Muscle layer of duodenum (tissue), 2 donors: ENCODE measurements at regions not wholly inside any gene's neighbourhood (a gene's known extent, or its start where the extent isn't known, plus 50 kb on each side); places are given as distances from the start of the nearest gene placed in this dataset.

ENCODE experiments used
- H3K27ac ChIP-seq: one replicate; pipeline ENCODE4 v1.7.0; 2013; ENCODE audit warnings: mild to moderate bottlenecking, low read length
- H3K27me3 ChIP-seq: one replicate; pipeline ENCODE4 v1.7.0; 2013; ENCODE audit warnings: low read depth, mild to moderate bottlenecking, control low read depth, low read length
- H3K36me3 ChIP-seq, 2 donors: one replicate each; pipeline ENCODE4 v1.7.0; 2013; ENCODE audit warnings: low read length in 2 of 2, control low read depth in 1 of 2, mild to moderate bottlenecking in 1 of 2; ENCODE audit not compliant: insufficient read depth in 2 of 2, control insufficient read depth in 1 of 2
- H3K4me1 ChIP-seq, 2 donors: one replicate each; pipeline ENCODE4 v1.7.0; 2013; ENCODE audit warnings: low read length in 2 of 2, mild to moderate bottlenecking in 2 of 2, control low read depth in 1 of 2, moderate library complexity in 1 of 2; ENCODE audit not compliant: insufficient read depth in 2 of 2, control insufficient read depth in 1 of 2
- H3K4me3 ChIP-seq, 2 donors: one replicate each; pipeline ENCODE4 v1.7.0; 2013; ENCODE audit warnings: low read length in 2 of 2, low read depth in 1 of 2, mild to moderate bottlenecking in 1 of 2
- H3K9me3 ChIP-seq, 2 donors: one replicate each; pipeline ENCODE4 v1.7.0; 2013; ENCODE audit warnings: low read length in 2 of 2, control low read depth in 1 of 2, mild to moderate bottlenecking in 1 of 2; ENCODE audit not compliant: control insufficient read depth in 1 of 2
- donor health status: healthy.

GRCh38 chr1:112251766-112252506, 144.1 kb upstream of the CTTNBP2NL start:
- no peaks in the 10 kb centered on the region for H3K36me3 ChIP-seq
- no peak overlapping the region for H3K4me3 ChIP-seq
- no peak overlapping the region for H3K27ac ChIP-seq
- H3K4me1 ChIP-seq, result no peaks in the 10 kb centered on the region
- H3K9me3 ChIP-seq, result no peaks in the 10 kb centered on the region
- no peaks in the 10 kb centered on the region for H3K27me3 ChIP-seq

- H3K27ac ChIP-seq, result no peak overlapping the region
- no peaks in the 10 kb centered on the region for H3K9me3 ChIP-seq
- no peaks in the 10 kb centered on the region for H3K36me3 ChIP-seq
- H3K4me1 ChIP-seq, result no peaks in the 10 kb centered on the region
- no peak overlapping the region for H3K4me3 ChIP-seq
- no peaks in the 10 kb centered on the region for H3K27me3 ChIP-seq
Measured at GRCh38 chr1:112253366-112253765, 142.6 kb upstream of the CTTNBP2NL start.

GRCh38 chr1:112255080-112255479, 140.9 kb upstream of the CTTNBP2NL start:
- H3K4me3 ChIP-seq, result no peak overlapping the region
- H3K27me3 ChIP-seq, result no peaks in the 10 kb centered on the region
- no peaks in the 10 kb centered on the region for H3K9me3 ChIP-seq
- H3K27ac ChIP-seq, result no peak overlapping the region
- no peaks in the 10 kb centered on the region for H3K4me1 ChIP-seq
- H3K36me3 ChIP-seq, result no peaks in the 10 kb centered on the region

DNA sequence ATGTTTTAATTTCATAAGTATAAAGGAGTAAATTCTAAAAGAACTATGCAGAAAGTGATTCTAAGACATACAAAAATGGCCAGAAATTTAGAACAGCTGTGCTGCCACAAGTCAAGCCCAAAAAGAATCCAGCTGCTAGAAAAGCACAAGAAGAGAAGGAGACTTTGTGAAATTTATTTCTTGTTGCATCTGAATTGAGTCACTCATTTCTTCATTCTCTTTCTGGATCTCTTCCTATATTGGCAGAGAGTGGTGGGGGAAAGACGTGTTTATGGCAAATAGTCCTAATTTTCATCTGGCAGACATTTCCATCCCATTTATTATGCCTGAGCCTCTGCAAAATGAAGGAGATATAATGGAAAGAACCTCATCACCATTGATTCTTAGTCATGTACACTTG, 139.6 kb upstream of the CTTNBP2NL start:
- Histone ChIP-seq H3K4me3 (no peak overlapping the region), H3K4me1 (no peaks in the 10 kb centered on the region), H3K27ac (no peak overlapping the region), H3K9me3 (no peaks in the 10 kb centered on the region), H3K36me3 (no peaks in the 10 kb centered on the region), H3K27me3 (no peaks in the 10 kb centered on the region)

- Histone ChIP-seq H3K9me3 (no peaks in the 10 kb centered on the region), H3K27ac (no peak overlapping the region), H3K36me3 (no peaks in the 10 kb centered on the region), H3K27me3 (no peaks in the 10 kb centered on the region), H3K4me1 (no peaks in the 10 kb centered on the region), H3K4me3 (no peak overlapping the region)
Measured at GRCh38 chr1:112257043-112257835, 138.8 kb upstream of the CTTNBP2NL start.

DNA sequence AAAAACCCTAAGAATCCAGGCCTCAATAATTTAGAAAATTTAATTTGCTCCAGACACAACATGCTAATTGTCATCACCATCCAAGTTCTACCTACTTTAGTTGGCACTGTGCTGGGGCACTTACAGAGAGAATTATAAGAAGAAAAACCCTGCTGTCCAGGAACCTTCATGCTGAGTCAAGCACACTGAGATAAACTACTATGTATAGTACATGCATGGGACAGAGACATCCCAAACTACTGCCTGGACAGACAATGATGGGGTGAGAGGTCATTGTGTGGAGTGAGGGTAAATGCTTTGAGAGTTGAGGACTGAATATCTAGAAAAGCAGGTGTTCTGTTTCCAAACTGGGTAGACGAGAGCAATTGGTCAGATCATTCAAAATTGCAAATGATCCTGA, 135.3 kb upstream of the CTTNBP2NL start:
- H3K4me3 ChIP-seq, result no peak overlapping the region
- no peaks in the 10 kb centered on the region for H3K36me3 ChIP-seq
- H3K4me1 ChIP-seq, result peaks cover 6 to 10% of the 10 kb centered on the region in 2 donors
- no peaks in the 10 kb centered on the region for H3K9me3 ChIP-seq
- no peaks in the 10 kb centered on the region for H3K27me3 ChIP-seq
- no peak overlapping the region for H3K27ac ChIP-seq

GRCh38 chr1:112262316-112262715, 133.7 kb upstream of the CTTNBP2NL start:
- Histone ChIP-seq H3K9me3 (no peaks in the 10 kb centered on the region), H3K27me3 (no peaks in the 10 kb centered on the region), H3K4me1 (peaks cover 6 to 10% of the 10 kb centered on the region in 2 donors), H3K36me3 (no peaks in the 10 kb centered on the region), H3K27ac (no peak overlapping the region), H3K4me3 (no peak overlapping the region)

DNA sequence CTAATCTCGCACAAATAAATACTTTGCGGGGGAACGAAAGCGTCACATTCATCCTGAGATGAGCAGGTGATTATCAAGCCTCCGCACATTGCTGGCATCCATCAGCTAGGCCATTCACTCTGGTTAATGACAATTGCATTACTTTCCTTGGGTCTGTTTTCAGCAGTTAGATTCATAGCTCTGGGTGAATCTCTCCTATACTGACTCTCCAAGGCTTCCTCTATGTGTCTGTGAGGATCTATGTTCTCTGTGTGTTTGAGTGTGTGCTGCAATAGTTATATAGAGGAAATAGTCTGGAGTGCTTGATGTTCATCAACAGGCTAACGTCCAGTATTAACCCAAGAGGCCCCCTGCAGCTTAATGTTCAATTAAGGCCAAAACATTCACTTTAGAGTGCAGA, 133.0 kb upstream of the CTTNBP2NL start:
- H3K4me1 ChIP-seq, result peaks cover 6 to 10% of the 10 kb centered on the region in 2 donors
- no peak overlapping the region for H3K4me3 ChIP-seq
- no peak overlapping the region for H3K27ac ChIP-seq
- H3K27me3 ChIP-seq, result no peaks in the 10 kb centered on the region
- no peaks in the 10 kb centered on the region for H3K9me3 ChIP-seq
- no peaks in the 10 kb centered on the region for H3K36me3 ChIP-seq

DNA sequence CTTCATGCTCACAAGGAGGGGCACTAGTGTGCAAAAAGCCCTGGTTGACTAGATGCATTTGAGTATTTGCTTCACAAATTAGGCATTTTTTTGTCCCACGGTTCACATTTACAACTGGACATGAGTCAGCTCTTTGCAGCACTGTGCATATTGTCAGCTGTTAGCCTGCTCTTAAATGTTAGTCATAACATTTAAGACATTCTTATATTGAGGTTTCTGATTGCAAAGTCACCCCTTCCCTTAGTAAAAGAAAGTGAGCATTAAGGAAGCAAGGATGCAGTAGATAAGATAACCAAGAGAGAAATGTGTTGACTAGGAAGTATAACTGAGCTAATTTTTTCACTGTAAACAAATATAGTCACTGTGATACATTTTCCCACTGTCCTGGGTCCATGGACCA, 132.6 kb upstream of the CTTNBP2NL start:
- Histone ChIP-seq H3K4me1 (peaks cover 6 to 10% of the 10 kb centered on the region in 2 donors), H3K36me3 (no peaks in the 10 kb centered on the region), H3K4me3 (no peak overlapping the region), H3K27me3 (no peaks in the 10 kb centered on the region), H3K27ac (no peak overlapping the region), H3K9me3 (no peaks in the 10 kb centered on the region)

DNA sequence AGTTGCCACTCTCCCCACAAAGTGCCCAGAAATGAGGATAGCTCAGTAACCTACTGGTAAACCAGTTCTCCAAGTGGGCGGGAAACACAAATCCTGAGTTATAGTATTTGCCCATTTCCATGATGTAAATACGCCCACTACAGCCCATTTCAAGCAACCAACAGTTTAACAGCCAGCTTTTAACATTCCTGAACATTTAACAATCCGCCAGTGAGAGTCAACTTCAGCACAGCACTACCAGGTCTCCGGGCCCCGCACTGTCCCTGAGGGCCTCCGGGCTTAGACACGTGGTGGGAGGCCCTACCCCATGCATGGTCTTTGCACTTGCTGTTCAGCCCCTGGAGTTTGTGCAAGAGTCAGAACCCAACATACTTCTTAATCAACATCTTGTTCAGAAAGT, 132.0 kb upstream of the CTTNBP2NL start:
- peaks cover 6 to 10% of the 10 kb centered on the region in 2 donors for H3K4me1 ChIP-seq
- no peak overlapping the region for H3K27ac ChIP-seq

GRCh38 chr1:112264553-112264952, 131.5 kb upstream of the CTTNBP2NL start:
- Histone ChIP-seq H3K27me3 (no peaks in the 10 kb centered on the region), H3K4me3 (no peak overlapping the region), H3K27ac (no peak overlapping the region), H3K36me3 (no peaks in the 10 kb centered on the region), H3K9me3 (no peaks in the 10 kb centered on the region), H3K4me1 (peaks cover 6 to 10% of the 10 kb centered on the region in 2 donors)

More for the DNA sequence above, 132.0 kb upstream of the CTTNBP2NL start:
- Histone ChIP-seq H3K9me3 (no peaks in the 10 kb centered on the region), H3K36me3 (no peaks in the 10 kb centered on the region), H3K4me3 (no peak overlapping the region), H3K27me3 (no peaks in the 10 kb centered on the region)
